ENCODE measurements at regions not wholly inside any gene's neighbourhood (a gene's known extent, or its start where the extent isn't known, plus 50 kb on each side); places are given as distances from the start of the nearest gene placed in this dataset.

DNA sequence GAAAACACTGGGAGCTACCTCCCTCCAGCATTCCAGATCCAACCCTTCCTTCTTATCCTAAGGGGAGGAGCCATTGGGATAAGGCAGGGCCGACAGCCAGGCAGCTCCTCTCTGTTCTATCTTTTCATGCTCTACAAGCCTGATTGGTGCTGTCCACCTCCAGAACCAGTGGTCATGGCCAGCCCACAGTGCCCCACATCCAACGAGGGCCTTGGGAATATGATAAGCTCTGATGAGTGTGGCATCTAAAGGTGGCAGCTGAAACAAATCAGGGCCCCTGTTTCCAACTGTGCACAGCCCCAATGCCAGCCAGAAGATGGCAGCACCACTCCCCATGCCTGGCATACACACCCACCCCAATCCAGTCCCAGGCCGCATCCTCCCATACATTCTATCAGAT, 329.3 kb downstream of the C1D start:
- Mint-ChIP-seq H3K4me1 (ENCODE audit: unreplicated experiment) (no peaks in the 10 kb centered on the region), H3K27ac (ENCODE audit: unreplicated experiment) (no peak overlapping the region), H3K36me3 (ENCODE audit: unreplicated experiment) (no peaks in the 10 kb centered on the region), H3K27me3 (ENCODE audit: unreplicated experiment) (no peaks in the 10 kb centered on the region), H3K4me3 (ENCODE audit: unreplicated experiment) (no peak overlapping the region), H3K9me3 (ENCODE audit: unreplicated experiment) (no peaks in the 10 kb centered on the region)
- no peak for DNase-seq (ENCODE audit: extremely low spot score, unreplicated experiment)
- TF ChIP-seq, protein P1, sequence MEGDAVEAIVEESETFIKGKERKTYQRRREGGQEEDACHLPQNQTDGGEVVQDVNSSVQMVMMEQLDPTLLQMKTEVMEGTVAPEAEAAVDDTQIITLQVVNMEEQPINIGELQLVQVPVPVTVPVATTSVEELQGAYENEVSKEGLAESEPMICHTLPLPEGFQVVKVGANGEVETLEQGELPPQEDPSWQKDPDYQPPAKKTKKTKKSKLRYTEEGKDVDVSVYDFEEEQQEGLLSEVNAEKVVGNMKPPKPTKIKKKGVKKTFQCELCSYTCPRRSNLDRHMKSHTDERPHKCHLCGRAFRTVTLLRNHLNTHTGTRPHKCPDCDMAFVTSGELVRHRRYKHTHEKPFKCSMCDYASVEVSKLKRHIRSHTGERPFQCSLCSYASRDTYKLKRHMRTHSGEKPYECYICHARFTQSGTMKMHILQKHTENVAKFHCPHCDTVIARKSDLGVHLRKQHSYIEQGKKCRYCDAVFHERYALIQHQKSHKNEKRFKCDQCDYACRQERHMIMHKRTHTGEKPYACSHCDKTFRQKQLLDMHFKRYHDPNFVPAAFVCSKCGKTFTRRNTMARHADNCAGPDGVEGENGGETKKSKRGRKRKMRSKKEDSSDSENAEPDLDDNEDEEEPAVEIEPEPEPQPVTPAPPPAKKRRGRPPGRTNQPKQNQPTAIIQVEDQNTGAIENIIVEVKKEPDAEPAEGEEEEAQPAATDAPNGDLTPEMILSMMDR (IDR thresholded peaks at IDR 0.05): peak; percentile 55

DNA sequence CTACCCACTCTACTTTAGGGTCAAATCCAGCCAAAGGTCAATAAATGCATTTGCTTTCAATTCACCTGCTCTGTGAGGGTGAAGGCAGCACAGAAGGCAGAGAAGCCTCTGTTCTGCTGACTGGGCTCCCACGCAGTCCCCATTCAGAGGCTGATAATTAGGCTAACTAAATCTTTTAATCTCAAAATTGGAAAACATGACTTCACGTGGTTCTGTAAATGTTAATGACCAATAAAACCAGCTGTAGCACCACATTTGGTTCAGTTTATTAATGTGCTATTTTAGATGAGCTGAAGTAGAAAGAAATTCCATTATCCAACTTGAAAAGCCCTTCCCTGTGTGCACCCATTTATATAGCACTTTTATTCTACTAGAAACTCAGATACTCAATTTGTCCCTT, 310.6 kb downstream of the C1D start:
- TF ChIP-seq, protein P1 (IDR thresholded peaks at IDR 0.05): no peak
- H3K9me3 Mint-ChIP-seq (ENCODE audit: unreplicated experiment): no peaks in the 10 kb centered on the region
- no peak overlapping the region for H3K27ac Mint-ChIP-seq (ENCODE audit: unreplicated experiment)
- DNase-seq (ENCODE audit: extremely low spot score, unreplicated experiment): no peak
- no peak overlapping the region for H3K4me3 Mint-ChIP-seq (ENCODE audit: unreplicated experiment)
- no peaks in the 10 kb centered on the region for H3K36me3 Mint-ChIP-seq (ENCODE audit: unreplicated experiment)
- no peaks in the 10 kb centered on the region for H3K4me1 Mint-ChIP-seq (ENCODE audit: unreplicated experiment)
- H3K27me3 Mint-ChIP-seq (ENCODE audit: unreplicated experiment): peaks cover 21% of the 10 kb centered on the region

DNA sequence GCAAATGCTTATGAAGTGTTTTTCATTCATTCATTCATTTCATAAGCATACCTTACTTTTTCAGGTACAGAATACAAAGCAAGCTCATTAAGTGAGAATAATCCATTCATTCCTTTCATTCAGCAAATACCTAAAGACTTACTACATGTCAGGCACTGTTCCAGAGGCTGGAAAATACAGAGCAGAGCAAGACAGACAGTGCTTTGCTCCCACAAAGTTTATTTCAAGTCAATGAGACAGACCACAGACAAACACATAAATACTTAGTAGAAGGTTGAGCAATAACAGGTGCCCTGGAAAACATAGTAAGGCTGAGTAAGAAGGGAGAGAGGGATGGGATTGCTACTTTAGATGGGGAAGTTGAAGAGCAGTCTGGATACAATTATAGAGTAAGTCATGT, 309.8 kb downstream of the C1D start:
- Mint-ChIP-seq H3K4me1 (ENCODE audit: unreplicated experiment) (no peaks in the 10 kb centered on the region), H3K27me3 (ENCODE audit: unreplicated experiment) (peaks cover 14% of the 10 kb centered on the region), H3K4me3 (ENCODE audit: unreplicated experiment) (no peak overlapping the region), H3K36me3 (ENCODE audit: unreplicated experiment) (no peaks in the 10 kb centered on the region), H3K9me3 (ENCODE audit: unreplicated experiment) (no peaks in the 10 kb centered on the region), H3K27ac (ENCODE audit: unreplicated experiment) (no peak overlapping the region)
- TF ChIP-seq, protein P1 (IDR thresholded peaks at IDR 0.05): no peak
- DNase-seq (ENCODE audit: extremely low spot score, unreplicated experiment): no peak

DNA sequence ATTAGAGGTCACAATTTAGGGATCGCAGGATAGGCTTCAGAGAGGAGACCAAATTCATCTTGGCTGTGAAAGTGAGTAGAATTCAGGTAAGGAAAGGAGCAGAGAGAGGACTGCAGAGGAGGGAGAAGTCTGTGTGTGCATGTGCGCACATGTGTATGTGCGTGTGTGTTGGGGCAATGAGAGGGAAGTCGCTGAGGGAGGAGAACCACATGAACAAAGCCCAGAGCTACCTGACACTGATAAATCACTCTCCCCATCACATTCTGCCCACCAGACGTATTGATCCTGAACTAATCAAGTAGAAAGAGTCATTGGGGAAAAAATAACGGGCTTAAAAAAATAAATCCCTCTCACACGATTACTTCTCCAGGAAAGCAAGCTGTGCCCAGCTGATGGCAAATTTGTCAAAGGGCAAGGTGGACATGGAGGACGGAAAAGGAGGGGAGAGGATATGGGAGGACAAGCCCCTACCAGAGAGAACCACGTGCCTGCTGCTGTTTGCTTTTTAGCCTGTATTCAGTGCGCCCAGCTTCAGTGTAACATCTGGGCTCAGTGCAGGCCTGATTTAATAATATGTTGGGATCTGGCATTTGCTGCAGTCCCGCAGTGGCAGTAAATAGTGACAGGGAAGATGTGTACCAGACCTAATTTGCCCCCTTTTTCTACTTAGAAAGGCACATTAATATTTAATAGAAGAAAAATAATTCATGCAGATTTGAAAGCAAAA, 307.5 kb downstream of the C1D start:
- TF ChIP-seq, protein P1 (IDR thresholded peaks at IDR 0.05): no peak
- Mint-ChIP-seq H3K27ac (ENCODE audit: unreplicated experiment) (no peak overlapping the region), H3K36me3 (ENCODE audit: unreplicated experiment) (no peaks in the 10 kb centered on the region), H3K9me3 (ENCODE audit: unreplicated experiment) (no peaks in the 10 kb centered on the region), H3K4me3 (ENCODE audit: unreplicated experiment) (no peak overlapping the region), H3K4me1 (ENCODE audit: unreplicated experiment) (no peaks in the 10 kb centered on the region), H3K27me3 (ENCODE audit: unreplicated experiment) (peaks cover 1% of the 10 kb centered on the region)
- DNase-seq (ENCODE audit: extremely low spot score, unreplicated experiment): no peak

DNA sequence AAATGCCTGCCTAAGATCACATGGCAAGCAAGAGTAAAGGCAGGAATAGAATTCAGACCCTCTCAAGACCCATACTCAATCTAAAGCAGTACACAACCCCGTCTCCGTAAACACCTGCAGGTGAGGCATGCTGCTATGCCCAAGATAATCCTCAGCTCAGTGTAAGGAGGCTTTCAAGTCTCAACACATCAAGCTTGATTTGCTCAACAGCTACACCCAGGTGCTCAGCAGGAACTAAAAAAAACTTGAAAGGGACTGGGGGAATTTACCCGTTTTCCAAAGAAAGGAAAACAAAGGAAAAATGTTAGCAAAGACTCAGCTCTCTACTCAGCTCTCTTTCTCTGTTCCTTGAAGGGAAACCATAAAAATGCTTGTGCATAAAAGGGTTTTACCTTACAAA, 301.8 kb downstream of the C1D start:
- TF ChIP-seq, protein P1 (IDR thresholded peaks at IDR 0.05): no peak
- DNase-seq (ENCODE audit: extremely low spot score, unreplicated experiment): no peak
- H3K4me1 Mint-ChIP-seq (ENCODE audit: unreplicated experiment): no peaks in the 10 kb centered on the region

More for the DNA sequence above, 301.8 kb downstream of the C1D start:
- H3K9me3 Mint-ChIP-seq (ENCODE audit: unreplicated experiment): no peaks in the 10 kb centered on the region
- no peaks in the 10 kb centered on the region for H3K36me3 Mint-ChIP-seq (ENCODE audit: unreplicated experiment)
- H3K27ac Mint-ChIP-seq (ENCODE audit: unreplicated experiment): no peak overlapping the region
- peaks cover 23% of the 10 kb centered on the region for H3K27me3 Mint-ChIP-seq (ENCODE audit: unreplicated experiment)
- no peak overlapping the region for H3K4me3 Mint-ChIP-seq (ENCODE audit: unreplicated experiment)

All from osteocyte (in vitro differentiated cells).